B cell (primary cell): ENCODE measurements at regions not wholly inside any gene's neighbourhood (a gene's known extent, or its start where the extent isn't known, plus 50 kb on each side); places are given as distances from the start of the nearest gene placed in this dataset.

Source experiments
- ATAC-seq: fragments of 200-7000 bp; cut with Tn5 transposase; one replicate; pipeline ENCODE4 v1.10.0; 2021; ENCODE audit warnings: low read depth, mild to moderate bottlenecking, moderate number of reproducible peaks, moderate library complexity
- CTCF ChIA-PET: fragments of 350-600 bp; sonication (Branson Sonifier 250); formaldehyde crosslinking; loops from one replicate; lab custom pipeline; 2021; ENCODE audit warnings: antibody characterized with exemption, inconsistent platforms; lab: Charles Lee
- POLR2A ChIA-PET: fragments of 350-600 bp; sonication (Branson Sonifier 250); formaldehyde crosslinking; loops from one replicate; lab custom pipeline; 2021; ENCODE audit warnings: antibody characterized with exemption; lab: Charles Lee
- DNase-seq: peaks from one replicate; pipeline ENCODE4 v3.0.0; 2013
- H2AFZ ChIP-seq: 2 replicates; pipeline ENCODE4 v1.6.1; 2012; ENCODE audit warnings: mild to moderate bottlenecking, low read depth, low read length; ENCODE audit not compliant: insufficient read depth, poor library complexity, severe bottlenecking
- H3K27ac ChIP-seq, 2 donors: 1 replicate in 1 of 2; 2 replicates in 1 of 2; pipeline ENCODE4 v1.5.1; 2012 to 2013; ENCODE audit warnings: low read length in 2 of 2, mild to moderate bottlenecking in 2 of 2, moderate library complexity in 1 of 2
- H3K27me3 ChIP-seq, 4 experiments: fragments of 200-600 bp in 1 of 4; sonication (generic) in 1 of 4; replicated peaks in 1 of 4; 1 replicate in 2 of 4; 2 replicates in 2 of 4; pipeline versions ENCODE4 v1.6.1 to v1.7.0; 2013 to 2016; ENCODE audit warnings: low read length in 3 of 4, mild to moderate bottlenecking in 2 of 4, mixed read lengths in 1 of 4, moderate library complexity in 1 of 4; ENCODE audit not compliant: insufficient read depth in 4 of 4, control insufficient read depth in 3 of 4; ENCODE audit errors: control extremely low read depth in 1 of 4
- H3K36me3 ChIP-seq, 2 experiments: replicated peaks in 1 of 2; 1 replicate in 1 of 2; 2 replicates in 1 of 2; pipeline versions ENCODE4 v1.6.1 to v1.7.1; 2013; ENCODE audit warnings: low read length in 1 of 2; ENCODE audit not compliant: insufficient read depth in 2 of 2, control insufficient read depth in 1 of 2; ENCODE audit errors: control extremely low read depth in 1 of 2, extremely low read depth in 1 of 2
- H3K4me1 ChIP-seq, 2 donors: fragments of 200-600 bp in 1 of 2; sonication (generic) in 1 of 2; 1 replicate in 1 of 2; 2 replicates in 1 of 2; pipeline versions ENCODE4 v1.5.1 to v1.6.1; 2013 to 2017; ENCODE audit warnings: low read length in 2 of 2; ENCODE audit not compliant: control insufficient read depth in 2 of 2, insufficient read depth in 2 of 2
- H3K4me2 ChIP-seq: replicated peaks from 2 replicates; pipeline ENCODE3; 2012; ENCODE audit warnings: mild to moderate bottlenecking, low read depth, low read length; ENCODE audit not compliant: poor library complexity, severe bottlenecking
- H3K4me3 ChIP-seq, 5 experiments: fragments of 200-600 bp in 1 of 5; sonication (generic) in 1 of 5; 1 replicate in 3 of 5; 2 replicates in 2 of 5; pipeline versions ENCODE4 v1.5.1 to v1.7.0; 2011 to 2016; ENCODE audit warnings: low read length in 4 of 5, mild to moderate bottlenecking in 4 of 5, low read depth in 2 of 5, control low read depth in 1 of 5, moderate library complexity in 1 of 5; ENCODE audit not compliant: insufficient read depth in 1 of 5; ENCODE audit errors: control extremely low read depth in 1 of 5, extremely low read depth in 1 of 5
- H3K79me2 ChIP-seq: fragments of 200-600 bp; sonication (generic); one replicate; pipeline ENCODE4 v1.6.0; 2016; ENCODE audit warnings: low read length; ENCODE audit not compliant: control insufficient read depth, insufficient read depth
- H3K9ac ChIP-seq: fragments of 200-600 bp; sonication (generic); 2 replicates; pipeline ENCODE4 v1.6.1; 2017; ENCODE audit warnings: mild to moderate bottlenecking, low read length, moderate library complexity
- H3K9me3 ChIP-seq, 3 donors: one replicate each; pipeline versions ENCODE4 v1.6.1 to v1.7.1; 2013; ENCODE audit warnings: low read length in 2 of 3; ENCODE audit not compliant: control insufficient read depth in 2 of 3, insufficient read depth in 1 of 3; ENCODE audit errors: control extremely low read depth in 1 of 3
- H4K20me1 ChIP-seq: 2 replicates; pipeline ENCODE4 v1.6.0; 2012; ENCODE audit warnings: mild to moderate bottlenecking, low read length; ENCODE audit not compliant: insufficient read depth, control insufficient read depth, poor library complexity, severe bottlenecking
- H3K27ac Mint-ChIP-seq: one replicate; pipeline ENCODE4 v1.8.0; 2021; ENCODE audit warnings: mixed read lengths
- H3K27me3 Mint-ChIP-seq: one replicate; pipeline ENCODE4 v1.8.0; 2021; ENCODE audit warnings: mixed read lengths
- H3K4me1 Mint-ChIP-seq: one replicate; pipeline ENCODE4 v1.8.0; 2021; ENCODE audit warnings: mixed read lengths
- H3K4me3 Mint-ChIP-seq: one replicate; pipeline ENCODE4 v1.8.0; 2021; ENCODE audit warnings: mixed read lengths
- H3K9me3 Mint-ChIP-seq: one replicate; pipeline ENCODE4 v1.8.0; 2022; ENCODE audit warnings: mixed read lengths; ENCODE audit not compliant: insufficient read depth
- CTCF ChIP-seq: fragments of 200-600 bp; IDR thresholded peaks from one replicate; pipeline ENCODE4 v1.8.0; 2022; ENCODE audit warnings: antibody characterized with exemption, mild to moderate bottlenecking
- EZH2 ChIP-seq: IDR thresholded peaks from 2 replicates; pipeline ENCODE4 v1.6.1; 2012; ENCODE audit warnings: borderline replicate concordance, low read depth, mild to moderate bottlenecking, moderate library complexity, low read length; ENCODE audit not compliant: insufficient read depth, poor library complexity, severe bottlenecking
- WGBS: methylation state at CpG from one replicate; pipeline ENCODE4 v1.1.5; 2013; ENCODE audit warnings: missing lambda C conversion rate; ENCODE audit not compliant: insufficient coverage; 5-methylcytosine and 5-hydroxymethylcytosine counted together
- intact Hi-C: fragments of 100-400 bp; cut with micrococcal nuclease; formaldehyde crosslinking; loops from one replicate; pipeline ENCODE4 v1.10.0; 2022

GRCh38 chr15:66834881-66835878 is 133.1 kb downstream of the SMAD6 start:
- Histone ChIP-seq H3K36me3 (no peaks in the 10 kb centered on the region), H3K27me3 (no peaks in the 10 kb centered on the region), H3K4me3 (no peak overlapping the region), H2AFZ (no peak overlapping the region), H3K4me2 (peak overlapping the region; percentile 70), H3K27ac (no peak overlapping the region), H3K4me1 (peaks cover 34 to 44% of the 10 kb centered on the region in 2 donors), H3K79me2 (no peaks in the 10 kb centered on the region), H4K20me1 (no peaks in the 10 kb centered on the region), H3K9me3 (peaks cover 0 to 22% (median 7%) of the 10 kb centered on the region in 3 donors), H3K9ac (no peak overlapping the region)
- Mint-ChIP-seq H3K27ac (peak overlapping the region; percentile 50), H3K4me1 (peaks cover 46% of the 10 kb centered on the region), H3K4me3 (no peak overlapping the region), H3K27me3 (no peaks in the 10 kb centered on the region), H3K9me3 (no peaks in the 10 kb centered on the region)
- CTCF ChIA-PET = interaction anchor here (0.6 to 8.2 kb wide), 5 partner anchors 16 to 216 kb away, joined by 3 to 80 read pairs (median 3); no protein-coding TSS in a partner anchor
- WGBS = 89% methylated on average over 9 of the region's 11 CpGs
- POLR2A ChIA-PET = interaction anchor here (0.6 kb wide), 1 partner anchor 19 kb away, joined by 6 read pairs; no protein-coding TSS in a partner anchor
- no peak for ATAC-seq
- TF ChIP-seq CTCF (no peak), EZH2 (no peak)
- no peak for DNase-seq
- intact Hi-C loops = loop anchor here (10.0 kb wide), 1 partner anchor 130 kb away; the partner anchor contains the start of gene SMAD6
